ENCODE measurements at regions not wholly inside any gene's neighbourhood (a gene's known extent, or its start where the extent isn't known, plus 50 kb on each side); places are given as distances from the start of the nearest gene placed in this dataset.

DNA sequence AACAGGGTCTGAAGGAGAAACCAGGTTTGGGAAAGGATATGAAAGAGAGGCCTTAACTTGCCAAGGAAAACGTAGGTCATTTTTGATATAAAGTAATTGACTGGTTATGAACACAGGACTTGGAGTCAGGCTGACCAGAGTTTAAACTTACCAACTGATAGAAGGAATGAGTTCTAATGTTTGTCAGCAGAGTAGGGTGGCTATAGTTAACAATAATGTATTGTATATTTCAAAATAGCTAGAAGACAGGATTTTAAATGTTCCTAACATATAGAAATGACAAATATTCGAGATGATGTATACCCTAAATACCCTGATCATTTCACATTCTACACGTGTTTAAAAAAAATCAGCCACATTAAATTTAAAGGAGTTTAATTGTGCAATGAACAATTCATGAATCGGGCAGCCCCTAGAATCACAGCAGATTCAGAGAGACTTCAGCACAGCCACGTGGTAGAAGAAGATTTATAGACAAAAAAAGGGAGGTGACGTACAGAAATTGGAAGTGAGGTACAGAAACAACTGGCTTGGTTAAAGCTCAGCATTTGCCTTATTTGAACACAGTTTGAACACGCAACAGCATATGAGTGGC, 52.5 kb upstream of the PLEKHG7 start:
- DNase-seq (ENCODE audit: low spot score): no peak

DNA sequence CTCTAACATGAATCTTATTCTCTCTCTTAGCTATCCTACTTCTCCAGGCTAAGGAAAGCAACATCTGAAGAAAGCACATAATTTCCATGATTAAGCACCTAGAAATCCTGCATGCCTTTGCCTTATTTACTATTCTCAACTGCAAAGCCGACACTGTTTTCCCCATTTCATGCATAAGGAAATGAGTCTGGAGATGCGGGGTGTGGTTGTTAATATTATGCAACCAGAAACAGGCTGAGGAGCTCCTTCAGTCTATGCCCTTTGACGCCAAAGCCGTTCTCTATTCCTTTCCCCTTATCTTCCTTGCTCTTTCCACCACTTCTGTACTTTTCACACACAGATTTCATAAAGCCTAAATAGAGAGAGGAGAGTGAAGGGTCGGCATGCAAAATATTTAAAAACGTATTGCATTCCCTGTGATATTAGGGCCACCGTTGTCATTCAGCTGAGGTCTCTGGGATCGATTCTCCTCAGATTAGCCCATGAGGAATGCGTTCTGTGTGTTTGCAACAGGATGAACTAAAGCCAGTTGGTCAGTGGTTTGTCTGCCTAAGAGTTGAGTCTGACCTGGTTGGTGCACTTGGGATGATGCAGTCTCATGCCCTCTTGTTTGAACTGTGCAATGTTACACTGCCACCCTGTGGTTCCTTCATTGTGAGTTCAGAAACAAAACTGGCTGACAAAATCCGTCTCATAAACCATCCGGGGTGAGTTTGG, 53.1 kb upstream of the PLEKHG7 start:
- DNase-seq (ENCODE audit: low spot score): peak; percentile 81

GRCh38 chr12:92648242-92649031, 54.4 kb upstream of the PLEKHG7 start:
- no peak for DNase-seq (ENCODE audit: low spot score)

DNA sequence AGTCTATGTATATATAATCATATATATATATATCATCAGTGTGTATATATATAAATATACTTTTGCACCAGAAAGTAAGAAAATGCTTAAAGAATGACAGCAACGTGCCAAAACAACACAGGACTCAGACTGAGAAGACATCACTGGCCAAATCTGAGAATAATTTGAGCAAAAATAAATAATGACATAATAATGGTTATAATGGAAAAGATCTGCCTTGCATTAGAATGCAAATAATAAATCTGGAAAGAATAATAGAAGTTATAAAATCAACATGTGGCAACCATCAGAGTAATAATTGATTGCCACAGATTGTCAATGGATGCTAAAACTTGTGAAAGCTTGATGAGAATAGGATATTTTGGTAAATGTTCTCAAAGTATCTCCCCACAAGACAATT, 61.5 kb upstream of the PLEKHG7 start:
- DNase-seq (ENCODE audit: low spot score): no peak

GRCh38 chr12:92640691-92641090, 62.1 kb upstream of the PLEKHG7 start:
- DNase-seq (ENCODE audit: low spot score): no peak

GRCh38 chr12:92639017-92639416, 63.8 kb upstream of the PLEKHG7 start:
- DNase-seq (ENCODE audit: low spot score): peak; percentile 78

- DNase-seq (ENCODE audit: low spot score): no peak
Measured at GRCh38 chr12:92634730-92635129, 68.1 kb upstream of the PLEKHG7 start.

DNA sequence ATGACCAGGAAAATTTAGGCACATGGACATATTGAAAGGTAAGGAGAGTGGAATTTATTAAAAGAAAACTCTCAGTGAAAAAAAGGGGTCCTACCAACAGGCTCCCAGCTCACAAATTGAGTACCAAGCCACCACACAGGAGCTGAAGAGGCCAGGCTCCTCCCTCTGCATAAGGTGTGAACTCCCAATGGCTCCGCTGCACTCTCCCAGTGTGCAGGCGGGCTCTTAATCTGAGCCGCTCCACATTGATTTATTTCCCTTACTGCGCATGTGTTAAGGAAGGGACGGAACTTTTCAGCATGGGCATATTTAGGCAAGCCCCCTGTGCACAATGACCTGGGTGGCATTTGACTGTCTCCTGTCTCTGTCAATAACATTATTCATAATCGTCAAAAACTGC, 68.6 kb upstream of the PLEKHG7 start:
- DNase-seq (ENCODE audit: low spot score): no peak

DNA sequence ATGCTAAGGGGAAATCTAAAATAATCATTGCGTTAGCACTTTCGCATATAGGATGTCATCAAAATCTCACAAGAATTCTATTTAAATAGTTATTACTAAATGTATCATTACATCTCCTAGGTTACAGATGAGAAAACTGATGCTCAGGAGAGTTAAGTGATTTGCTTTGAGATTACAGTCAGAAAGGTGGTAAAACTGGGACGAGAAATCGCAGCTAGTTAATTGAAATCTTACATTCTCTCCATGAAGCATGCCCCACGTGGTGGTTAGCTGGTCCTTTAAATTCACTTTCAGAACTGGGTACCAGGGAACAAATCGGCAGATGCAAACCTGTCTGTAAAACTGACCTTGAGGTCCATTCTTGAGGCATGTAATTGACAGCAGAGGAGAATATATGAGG, 71.8 kb upstream of the PLEKHG7 start:
- DNase-seq (ENCODE audit: low spot score): no peak

DNA sequence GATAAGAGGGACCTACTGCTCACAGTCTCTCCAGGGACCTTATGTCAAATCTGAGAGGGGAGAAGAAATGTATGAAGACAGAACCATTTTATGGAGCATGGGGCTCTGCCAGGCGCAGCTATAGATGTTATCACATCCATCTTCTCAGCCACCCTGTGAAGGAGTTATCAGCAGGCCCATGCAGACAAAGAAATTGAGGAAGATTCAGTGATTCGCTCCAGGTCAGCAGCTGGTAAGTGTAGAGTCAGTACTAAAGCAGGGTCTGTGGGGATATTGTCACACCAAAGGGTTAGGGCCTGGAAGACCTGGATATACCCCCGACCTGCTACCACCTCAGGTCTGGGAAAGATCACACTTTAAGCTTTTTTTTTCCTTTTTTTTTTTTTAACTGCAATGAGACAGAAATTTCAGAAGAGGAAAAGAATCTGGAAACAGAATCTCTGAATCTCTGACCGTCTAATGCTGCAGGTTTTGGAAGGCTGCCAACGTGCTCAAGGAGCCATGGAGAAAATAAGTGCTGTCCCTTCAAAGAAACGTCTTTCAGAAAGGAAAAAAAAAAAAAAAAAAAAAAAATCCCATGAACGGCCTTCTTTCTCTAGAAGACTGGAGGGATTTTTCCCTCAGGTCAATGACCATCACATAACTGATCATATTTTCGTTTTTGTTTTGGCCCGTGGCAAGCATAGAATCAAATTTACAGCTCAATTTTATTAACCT, 73.3 kb upstream of the PLEKHG7 start:
- peak; percentile 94 for DNase-seq (ENCODE audit: low spot score)

DNA sequence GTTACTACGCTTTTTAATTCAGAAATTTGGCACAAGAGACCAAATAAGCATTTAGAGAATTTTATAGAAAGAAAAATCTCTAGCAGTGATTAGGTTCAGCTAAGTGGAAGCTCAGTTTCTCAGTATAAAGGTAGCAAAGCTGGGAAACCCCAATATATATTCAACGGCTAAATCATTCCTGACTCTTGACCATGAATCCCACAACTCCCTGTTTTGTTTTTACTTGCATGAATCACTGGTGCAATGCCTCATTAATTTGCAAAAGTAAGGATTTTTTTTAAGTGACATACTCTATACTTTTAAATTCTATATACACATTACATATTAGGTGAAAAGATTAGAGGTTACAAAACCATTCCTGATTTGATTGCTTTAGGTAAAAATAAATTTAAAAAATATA, 74.3 kb upstream of the PLEKHG7 start:
- DNase-seq (ENCODE audit: low spot score): no peak

DNA sequence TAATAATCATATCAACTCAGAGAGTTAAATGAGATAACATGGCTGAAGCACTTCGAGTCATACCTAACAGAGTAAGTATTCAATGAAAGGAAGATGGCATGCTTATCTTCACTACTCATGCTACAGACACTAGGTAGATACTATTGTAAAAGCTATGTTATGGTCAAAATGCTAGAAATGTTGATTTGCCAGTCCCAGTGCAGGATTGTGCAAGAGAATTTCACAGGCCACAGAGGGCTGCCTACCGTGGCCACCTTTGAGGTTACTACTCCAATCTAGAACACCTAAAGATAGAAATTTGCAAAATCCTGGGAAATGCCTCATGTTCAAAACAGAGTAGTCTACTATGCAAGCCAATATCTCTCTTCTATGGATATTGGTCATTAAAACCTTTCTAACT, 75.3 kb upstream of the PLEKHG7 start:
- DNase-seq (ENCODE audit: low spot score): no peak

GRCh38 chr12:92625639-92626310, 77.0 kb upstream of the PLEKHG7 start:
- DNase-seq (ENCODE audit: low spot score): no peak

- peak; percentile 54 for DNase-seq (ENCODE audit: low spot score)
Measured at GRCh38 chr12:92624236-92624635, 78.6 kb upstream of the PLEKHG7 start.

- no peak for DNase-seq (ENCODE audit: low spot score)
Measured at GRCh38 chr12:92623386-92623785, 79.4 kb upstream of the PLEKHG7 start.

GRCh38 chr12:92621833-92622232, 81.0 kb upstream of the PLEKHG7 start:
- no peak for DNase-seq (ENCODE audit: low spot score)

- no peak for DNase-seq (ENCODE audit: low spot score)
Measured at GRCh38 chr12:92621312-92621711, 81.5 kb upstream of the PLEKHG7 start.

GRCh38 chr12:92619730-92620684, 82.8 kb upstream of the PLEKHG7 start:
- DNase-seq (ENCODE audit: low spot score): no peak

- no peak for DNase-seq (ENCODE audit: low spot score)
Measured at GRCh38 chr12:92619026-92619425, 83.8 kb upstream of the PLEKHG7 start.

GRCh38 chr12:92615703-92616102, 87.1 kb upstream of the PLEKHG7 start:
- no peak for DNase-seq (ENCODE audit: low spot score)

Measured in SK-N-DZ (cell line).